IMR-90 (cell line): ENCODE measurements at regions not wholly inside any gene's neighbourhood (a gene's known extent, or its start where the extent isn't known, plus 50 kb on each side); places are given as distances from the start of the nearest gene placed in this dataset.

Experiments
- ATAC-seq: fragments of 200-7000 bp; cut with Tn5 transposase; 2 replicates; pipeline ENCODE4 v1.9.1; 2020; ENCODE audit warnings: low read depth, mild to moderate bottlenecking, moderate library complexity
- BruUV-seq: library from RNA; stranded (reverse); fragments of 400-500 nt; replicated peaks from 2 replicates; lab custom pipeline; 2021; lab: Mats Ljungman, UMichigan
- CTCF ChIA-PET: fragments of 300-600 bp; formaldehyde crosslinking; extraction: SDS; loops from one replicate; lab custom pipeline; 2021; ENCODE audit warnings: antibody characterized with exemption; lab: Yijun Ruan, JAX
- POLR2A ChIA-PET: fragments of 300-600 bp; sonication (Branson Sonifier 250); formaldehyde crosslinking; loops from one replicate; lab custom pipeline; 2022; ENCODE audit warnings: antibody characterized with exemption; ENCODE audit not compliant: unreplicated experiment; lab: Charles Lee
- DNase-seq: peaks from one replicate; pipeline ENCODE4 v3.0.0; 2013
- H2AFZ ChIP-seq: replicated peaks from 2 replicates; pipeline ENCODE3; 2013; ENCODE audit warnings: low read length, mild to moderate bottlenecking; ENCODE audit not compliant: poor library complexity
- H2AK5ac ChIP-seq: 2 replicates; pipeline ENCODE4 v1.6.1; 2013; ENCODE audit warnings: low read depth, low read length, inconsistent platforms
- H2AK9ac ChIP-seq: replicated peaks from 2 replicates; pipeline ENCODE3; 2013; ENCODE audit warnings: mild to moderate bottlenecking, low read depth, low read length, moderate library complexity; ENCODE audit not compliant: poor library complexity
- H2BK120ac ChIP-seq: 2 replicates; pipeline ENCODE4 v1.6.1; 2013; ENCODE audit warnings: low read depth, low read length, inconsistent platforms
- H2BK15ac ChIP-seq: 3 replicates; pipeline ENCODE4 v1.6.1; 2013; ENCODE audit warnings: low read depth, low read length, inconsistent platforms
- H2BK20ac ChIP-seq: 2 replicates; pipeline ENCODE4 v1.6.1; 2013; ENCODE audit warnings: low read depth, mild to moderate bottlenecking, inconsistent platforms, low read length, moderate library complexity
- H2BK5ac ChIP-seq: 2 replicates; pipeline ENCODE4 v1.6.1; 2013; ENCODE audit warnings: mild to moderate bottlenecking, low read depth, low read length, inconsistent platforms; ENCODE audit not compliant: poor library complexity, severe bottlenecking
- H3K14ac ChIP-seq: replicated peaks from 2 replicates; pipeline ENCODE4 v1.6.1; 2013; ENCODE audit warnings: low read depth, low read length, inconsistent platforms
- H3K18ac ChIP-seq: 2 replicates; pipeline ENCODE4 v1.6.1; 2013; ENCODE audit warnings: low read depth, low read length, control low read depth
- H3K23ac ChIP-seq: 2 replicates; pipeline ENCODE4 v1.6.1; 2013; ENCODE audit warnings: low read depth, low read length, inconsistent platforms
- H3K27ac ChIP-seq: 2 replicates; pipeline ENCODE4 v1.5.1; 2013; ENCODE audit warnings: mild to moderate bottlenecking, control low read depth, low read length; ENCODE audit not compliant: insufficient read depth
- H3K27me3 ChIP-seq: 2 replicates; pipeline ENCODE4 v1.6.1; 2013; ENCODE audit warnings: low read length; ENCODE audit not compliant: control insufficient read depth, insufficient read depth
- H3K36me3 ChIP-seq: 2 replicates; pipeline ENCODE4 v1.6.1; 2013; ENCODE audit warnings: low read length, mixed read lengths; ENCODE audit not compliant: control insufficient read depth, insufficient read depth
- H3K4ac ChIP-seq: 2 replicates; pipeline ENCODE4 v1.6.1; 2013; ENCODE audit warnings: low read depth, low read length, inconsistent platforms
- H3K4me1 ChIP-seq: 2 replicates; pipeline ENCODE4 v1.6.1; 2013; ENCODE audit warnings: low read length, mixed read lengths; ENCODE audit not compliant: control insufficient read depth, insufficient read depth
- H3K4me2 ChIP-seq: 2 replicates; pipeline ENCODE4 v1.6.1; 2013; ENCODE audit warnings: low read depth, mild to moderate bottlenecking, control low read depth, low read length, moderate library complexity
- H3K4me3 ChIP-seq: 2 replicates; pipeline ENCODE4 v1.5.1; 2013; ENCODE audit warnings: low read depth, mild to moderate bottlenecking, control low read depth, low read length, moderate library complexity; ENCODE audit not compliant: insufficient read depth
- H3K56ac ChIP-seq: 2 replicates; pipeline ENCODE4 v1.6.1; 2013; ENCODE audit warnings: low read length, inconsistent platforms; ENCODE audit not compliant: insufficient read depth; ENCODE audit errors: extremely low read depth
- H3K79me1 ChIP-seq, 2 experiments: 2 replicates each; pipeline ENCODE4 v1.6.1; 2013; ENCODE audit warnings: low read length in 2 of 2, inconsistent platforms in 1 of 2, low read depth in 1 of 2
- H3K9ac ChIP-seq: 2 replicates; pipeline ENCODE4 v1.6.1; 2013; ENCODE audit warnings: low read depth, low read length, control low read depth
- H3K9me1 ChIP-seq: 2 replicates; pipeline ENCODE4 v1.6.1; 2013; ENCODE audit warnings: low read length, inconsistent platforms; ENCODE audit not compliant: insufficient read depth
- H3K9me3 ChIP-seq: 2 replicates; pipeline ENCODE4 v1.6.1; 2013; ENCODE audit warnings: low read length; ENCODE audit not compliant: control insufficient read depth, insufficient read depth
- H4K20me1 ChIP-seq: 2 replicates; pipeline ENCODE4 v1.6.1; 2013; ENCODE audit warnings: low read length, inconsistent platforms; ENCODE audit not compliant: insufficient read depth
- H4K5ac ChIP-seq: 2 replicates; pipeline ENCODE4 v1.6.1; 2013; ENCODE audit warnings: mild to moderate bottlenecking, low read depth, low read length, control low read depth
- H4K8ac ChIP-seq, 2 experiments: 2 replicates each; pipeline ENCODE4 v1.6.1; 2013; ENCODE audit warnings: low read depth in 2 of 2, low read length in 2 of 2, control low read depth in 1 of 2, inconsistent platforms in 1 of 2
- H4K91ac ChIP-seq: 2 replicates; pipeline ENCODE4 v1.6.1; 2013; ENCODE audit warnings: low read depth, low read length, inconsistent platforms; ENCODE audit not compliant: insufficient read depth
- BHLHE40 ChIP-seq: fragments of 150-350 bp; IDR thresholded peaks from 2 replicates; pipeline ENCODE4 v1.6.1; 2016; ENCODE audit warnings: mild to moderate bottlenecking, low read depth, low read length
- CEBPB ChIP-seq: IDR thresholded peaks from 2 replicates; pipeline ENCODE4 v1.6.1; 2012; ENCODE audit warnings: low read depth, low read length, improper control_type of control experiment
- CHD1 ChIP-seq: IDR thresholded peaks from 2 replicates; pipeline ENCODE4 v1.6.1; 2012; ENCODE audit warnings: low read depth, low read length, improper control_type of control experiment
- FOS ChIP-seq: fragments of 150-350 bp; IDR thresholded peaks from 2 replicates; pipeline ENCODE4 v1.6.1; 2016; ENCODE audit warnings: low read depth, low read length
- MAFK ChIP-seq: IDR thresholded peaks from 2 replicates; pipeline ENCODE4 v1.6.1; 2012; ENCODE audit warnings: low read depth, low read length, improper control_type of control experiment
- MAZ ChIP-seq: IDR thresholded peaks from 2 replicates; pipeline ENCODE4 v1.6.1; 2012; ENCODE audit warnings: low read depth, mild to moderate bottlenecking, low read length, improper control_type of control experiment, moderate library complexity, borderline replicate concordance
- MXI1 ChIP-seq: IDR thresholded peaks from 2 replicates; pipeline ENCODE4 v1.6.1; 2012; ENCODE audit warnings: low read depth, mild to moderate bottlenecking, low read length, moderate library complexity, borderline replicate concordance
- NFE2L2 ChIP-seq: fragments of 150-350 bp; IDR thresholded peaks from 2 replicates; pipeline ENCODE4 v1.6.1; 2016; ENCODE audit warnings: low read depth, mild to moderate bottlenecking, low read length
- POLR2A ChIP-seq: IDR thresholded peaks from 2 replicates; pipeline ENCODE4 v1.6.1; 2012; ENCODE audit warnings: mild to moderate bottlenecking, low read depth, low read length
- RAD21 ChIP-seq: IDR thresholded peaks from 2 replicates; pipeline ENCODE4 v1.6.1; 2012; ENCODE audit warnings: low read length, improper control_type of control experiment
- RCOR1 ChIP-seq: IDR thresholded peaks from 2 replicates; pipeline ENCODE4 v1.6.1; 2012; ENCODE audit warnings: mild to moderate bottlenecking, low read length, improper control_type of control experiment; ENCODE audit not compliant: insufficient replicate concordance
- RFX5 ChIP-seq: IDR thresholded peaks from 2 replicates; pipeline ENCODE4 v1.8.0; 2012; ENCODE audit warnings: low read depth, mild to moderate bottlenecking, low read length, moderate library complexity
- SMC3 ChIP-seq: fragments of 150-350 bp; IDR thresholded peaks from 2 replicates; pipeline ENCODE4 v1.6.1; 2016; ENCODE audit warnings: low read depth, mild to moderate bottlenecking, antibody characterized with exemption, low read length, moderate library complexity
- WGBS, 2 experiments: methylation state at CpG; one replicate each; pipeline versions ENCODE4 v1.1.5 to v1.1.7; 2013; ENCODE audit warnings: missing lambda C conversion rate in 2 of 2; ENCODE audit not compliant: insufficient read length in 1 of 2; ENCODE audit errors: extremely low coverage in 2 of 2; 5-methylcytosine and 5-hydroxymethylcytosine counted together
- dilution Hi-C: fragments of 300-500 bp; cut with HindIII; formaldehyde crosslinking; loops from one replicate; pipeline ENCODE4 v1.14.3; 2018; ENCODE audit warnings: low sequenced_read_pairs; ENCODE audit not compliant: unreplicated experiment
- in situ Hi-C: fragments of 300-500 bp; cut with MboI; formaldehyde crosslinking; loops from 3 replicates; pipeline ENCODE4 v1.14.3; 2019; ENCODE audit warnings: low sequenced_read_pairs, inconsistent platforms, mixed read lengths
- intact Hi-C: fragments of 100-400 bp; cut with micrococcal nuclease; formaldehyde crosslinking; loops from 2 replicates; pipeline ENCODE4 v1.10.0; 2022
- TF ChIP-seq, protein P1 (sequence below): fragments of 150-350 bp; IDR thresholded peaks from 2 replicates; pipeline ENCODE4 v1.6.1; 2016; ENCODE audit warnings: low read depth, mild to moderate bottlenecking, low read length, moderate library complexity, borderline replicate concordance
- TF ChIP-seq, protein P2 (sequence below): conservative IDR thresholded peaks from 2 replicates; pipeline ENCODE4 v1.5.1; 2012; ENCODE audit warnings: mild to moderate bottlenecking, low read depth, low read length, improper control_type of control experiment
- TF ChIP-seq, protein P3 (sequence below): fragments of 150-350 bp; IDR thresholded peaks from 2 replicates; pipeline ENCODE4 v1.6.1; 2017; ENCODE audit warnings: mild to moderate bottlenecking, antibody characterized with exemption, low read length, low read depth

DNA sequence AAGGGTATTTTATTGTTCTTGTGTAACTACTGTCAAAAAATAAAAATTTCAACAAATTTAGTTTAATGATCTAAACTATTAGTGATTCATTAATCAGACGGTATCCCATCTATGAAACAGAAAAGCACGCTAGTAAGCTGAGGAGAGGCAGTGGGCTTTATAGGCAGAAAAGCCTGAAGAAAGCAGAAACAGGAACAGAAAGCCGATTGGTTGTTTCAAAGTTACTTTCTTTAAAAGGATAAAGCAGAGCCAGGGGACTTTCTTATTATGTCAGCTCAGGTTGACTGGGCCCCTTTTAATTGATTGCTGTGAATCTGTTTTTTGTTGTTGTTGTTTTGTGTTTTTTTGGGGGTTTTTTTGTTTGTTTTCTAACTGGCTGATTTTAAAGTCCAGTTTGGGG, 105.5 kb downstream of the TES start:
- dilution Hi-C loops (no loop called here), intact Hi-C loops (loop anchor here (2.0 to 5.0 kb wide), 2 partner anchors 45 to 186 kb away; no protein-coding TSS in a partner anchor), in situ Hi-C loops (no loop called here)
- no peak for TF ChIP-seq CHD1
- TF ChIP-seq, protein P1, sequence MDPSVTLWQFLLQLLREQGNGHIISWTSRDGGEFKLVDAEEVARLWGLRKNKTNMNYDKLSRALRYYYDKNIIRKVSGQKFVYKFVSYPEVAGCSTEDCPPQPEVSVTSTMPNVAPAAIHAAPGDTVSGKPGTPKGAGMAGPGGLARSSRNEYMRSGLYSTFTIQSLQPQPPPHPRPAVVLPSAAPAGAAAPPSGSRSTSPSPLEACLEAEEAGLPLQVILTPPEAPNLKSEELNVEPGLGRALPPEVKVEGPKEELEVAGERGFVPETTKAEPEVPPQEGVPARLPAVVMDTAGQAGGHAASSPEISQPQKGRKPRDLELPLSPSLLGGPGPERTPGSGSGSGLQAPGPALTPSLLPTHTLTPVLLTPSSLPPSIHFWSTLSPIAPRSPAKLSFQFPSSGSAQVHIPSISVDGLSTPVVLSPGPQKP, result no peak
- TF ChIP-seq MXI1, result no peak
- TF ChIP-seq SMC3, result no peak
- no peak for TF ChIP-seq RAD21
- TF ChIP-seq FOS, result no peak
- TF ChIP-seq BHLHE40, result no peak
- no peak for TF ChIP-seq RCOR1
- TF ChIP-seq, protein P2, sequence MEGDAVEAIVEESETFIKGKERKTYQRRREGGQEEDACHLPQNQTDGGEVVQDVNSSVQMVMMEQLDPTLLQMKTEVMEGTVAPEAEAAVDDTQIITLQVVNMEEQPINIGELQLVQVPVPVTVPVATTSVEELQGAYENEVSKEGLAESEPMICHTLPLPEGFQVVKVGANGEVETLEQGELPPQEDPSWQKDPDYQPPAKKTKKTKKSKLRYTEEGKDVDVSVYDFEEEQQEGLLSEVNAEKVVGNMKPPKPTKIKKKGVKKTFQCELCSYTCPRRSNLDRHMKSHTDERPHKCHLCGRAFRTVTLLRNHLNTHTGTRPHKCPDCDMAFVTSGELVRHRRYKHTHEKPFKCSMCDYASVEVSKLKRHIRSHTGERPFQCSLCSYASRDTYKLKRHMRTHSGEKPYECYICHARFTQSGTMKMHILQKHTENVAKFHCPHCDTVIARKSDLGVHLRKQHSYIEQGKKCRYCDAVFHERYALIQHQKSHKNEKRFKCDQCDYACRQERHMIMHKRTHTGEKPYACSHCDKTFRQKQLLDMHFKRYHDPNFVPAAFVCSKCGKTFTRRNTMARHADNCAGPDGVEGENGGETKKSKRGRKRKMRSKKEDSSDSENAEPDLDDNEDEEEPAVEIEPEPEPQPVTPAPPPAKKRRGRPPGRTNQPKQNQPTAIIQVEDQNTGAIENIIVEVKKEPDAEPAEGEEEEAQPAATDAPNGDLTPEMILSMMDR, result no peak
- no peak for TF ChIP-seq MAFK
- no peak for TF ChIP-seq NFE2L2
- TF ChIP-seq, protein P3, sequence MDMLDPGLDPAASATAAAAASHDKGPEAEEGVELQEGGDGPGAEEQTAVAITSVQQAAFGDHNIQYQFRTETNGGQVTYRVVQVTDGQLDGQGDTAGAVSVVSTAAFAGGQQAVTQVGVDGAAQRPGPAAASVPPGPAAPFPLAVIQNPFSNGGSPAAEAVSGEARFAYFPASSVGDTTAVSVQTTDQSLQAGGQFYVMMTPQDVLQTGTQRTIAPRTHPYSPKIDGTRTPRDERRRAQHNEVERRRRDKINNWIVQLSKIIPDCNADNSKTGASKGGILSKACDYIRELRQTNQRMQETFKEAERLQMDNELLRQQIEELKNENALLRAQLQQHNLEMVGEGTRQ, result no peak
- no peak for TF ChIP-seq MAZ
- no peak for TF ChIP-seq RFX5
- no peak for TF ChIP-seq POLR2A
- no peak for TF ChIP-seq CEBPB
- H2BK20ac ChIP-seq, result peak overlapping the region; percentile 82
- H2AK5ac ChIP-seq, result no peak overlapping the region
- ChIA-PET POLR2A (interaction anchor here (1.1 kb wide), 1 partner anchor 14 kb away, joined by 4 read pairs; no protein-coding TSS in a partner anchor), CTCF (no interaction called here)
- DNase-seq, result no peak
- peak overlapping the region; percentile 67 for H2BK15ac ChIP-seq
- H4K8ac ChIP-seq, result peak overlapping the region; percentile 9 to 62
- ATAC-seq, result no peak
- H3K9ac ChIP-seq, result no peak overlapping the region
- no peaks in the 10 kb centered on the region for H4K20me1 ChIP-seq
- H3K27ac ChIP-seq, result no peak overlapping the region
- no TSS peak for BruUV-seq
- H2BK120ac ChIP-seq, result peak overlapping the region; percentile 98
- H3K36me3 ChIP-seq, result no peaks in the 10 kb centered on the region
- H3K23ac ChIP-seq, result 0 out of 2 replicates have a peak overlapping the region, but pooled peaks have one; percentile 26
- peak overlapping the region; percentile 96; the same call in 1 of the 2 replicates for H3K18ac ChIP-seq
- H3K4ac ChIP-seq, result peak overlapping the region; percentile 54; the same call in 1 of the 2 replicates
- no peaks in the 10 kb centered on the region for H3K9me1 ChIP-seq
- WGBS, 2 experiments, result 80% methylated on average over 1 of the region's 3 CpGs; no CpG with 5 or more reads in 1 of the 2 experiments
- H3K79me1 ChIP-seq, result peaks cover 7 to 25% of the 10 kb centered on the region in 2 experiments; a peak in 3 of 4 replicates
- H3K9me3 ChIP-seq, result peaks cover 3% of the 10 kb centered on the region
- 0 out of 2 replicates have a peak overlapping the region, but pooled peaks have one; percentile 24 for H3K56ac ChIP-seq
- no peak overlapping the region for H3K4me2 ChIP-seq
- H2BK5ac ChIP-seq, result peak overlapping the region; percentile 95
- H4K91ac ChIP-seq, result peak overlapping the region; percentile 49
- H3K27me3 ChIP-seq, result no peaks in the 10 kb centered on the region
- H3K14ac ChIP-seq, result peak overlapping the region; percentile 98
- peaks cover 11% of the 10 kb centered on the region for H3K4me1 ChIP-seq
- no peak overlapping the region for H2AFZ ChIP-seq
- no peak overlapping the region for H2AK9ac ChIP-seq
- H4K5ac ChIP-seq, result peak overlapping the region; percentile 86; the same call in 1 of the 2 replicates
- H3K4me3 ChIP-seq, result no peak overlapping the region
